IPS-20b (cell line): ENCODE measurements at regions not wholly inside any gene's neighbourhood (a gene's known extent, or its start where the extent isn't known, plus 50 kb on each side); places are given as distances from the start of the nearest gene placed in this dataset.

Experiments
- H3K27ac ChIP-seq: one replicate; pipeline ENCODE4 v1.5.1; 2013; ENCODE audit warnings: low read length
- H3K27me3 ChIP-seq: 2 replicates; pipeline ENCODE4 v1.6.1; 2013; ENCODE audit warnings: mild to moderate bottlenecking, low read length, inconsistent platforms; ENCODE audit not compliant: insufficient read depth
- H3K36me3 ChIP-seq: 2 replicates; pipeline ENCODE4 v1.6.1; 2013; ENCODE audit warnings: low read depth, mild to moderate bottlenecking, inconsistent platforms, low read length, moderate library complexity; ENCODE audit not compliant: insufficient read depth
- H3K4me1 ChIP-seq: 2 replicates; pipeline ENCODE4 v1.6.1; 2013; ENCODE audit warnings: mild to moderate bottlenecking, control low read depth, inconsistent platforms, low read length, moderate library complexity; ENCODE audit not compliant: insufficient read depth
- H3K4me3 ChIP-seq: 2 replicates; pipeline ENCODE4 v1.5.1; 2013; ENCODE audit warnings: mild to moderate bottlenecking, low read length, inconsistent platforms
- H3K9ac ChIP-seq: 2 replicates; pipeline ENCODE4 v1.6.1; 2013; ENCODE audit warnings: low read depth, mild to moderate bottlenecking, inconsistent platforms, low read length, moderate library complexity
- H3K9me3 ChIP-seq: 2 replicates; pipeline ENCODE4 v1.6.1; 2013; ENCODE audit warnings: mild to moderate bottlenecking, low read depth, low read length, inconsistent platforms; ENCODE audit not compliant: insufficient read depth

DNA sequence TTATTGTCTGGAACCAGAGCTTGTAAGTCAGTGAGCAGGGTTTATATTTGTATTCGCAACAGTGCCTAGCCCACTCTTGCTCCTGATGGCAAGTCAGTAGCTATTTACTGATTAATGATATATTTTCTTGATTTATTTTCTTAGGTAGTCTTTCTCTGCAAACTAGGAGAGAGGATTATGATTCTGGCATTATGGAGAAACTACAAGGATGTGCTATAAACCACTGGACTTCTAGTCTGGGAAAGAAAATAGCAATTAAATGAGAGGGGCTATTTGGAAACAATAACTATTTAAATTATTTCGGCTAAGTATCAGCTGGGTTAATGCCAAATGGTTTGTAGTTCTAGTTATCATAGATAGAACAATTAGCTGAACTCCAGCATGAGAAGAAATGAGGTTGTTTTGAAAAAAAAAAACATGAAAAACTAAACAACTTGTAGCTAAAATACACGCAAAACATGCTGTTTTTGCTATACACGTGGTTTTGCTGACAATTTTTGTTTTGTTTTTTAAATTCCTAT, 304.9 kb upstream of the TCF21 start:
- Histone ChIP-seq H3K4me1 (no peaks in the 10 kb centered on the region), H3K27me3 (no peaks in the 10 kb centered on the region), H3K9ac (no peak overlapping the region), H3K27ac (no peak overlapping the region), H3K9me3 (no peaks in the 10 kb centered on the region), H3K36me3 (no peaks in the 10 kb centered on the region), H3K4me3 (no peak overlapping the region)

GRCh38 chr6:133584823-133585222, 304.1 kb upstream of the TCF21 start:
- no peaks in the 10 kb centered on the region for H3K4me1 ChIP-seq
- H3K27ac ChIP-seq, result no peak overlapping the region
- no peaks in the 10 kb centered on the region for H3K9me3 ChIP-seq
- no peaks in the 10 kb centered on the region for H3K27me3 ChIP-seq
- H3K36me3 ChIP-seq, result no peaks in the 10 kb centered on the region
- no peak overlapping the region for H3K9ac ChIP-seq
- no peak overlapping the region for H3K4me3 ChIP-seq

DNA sequence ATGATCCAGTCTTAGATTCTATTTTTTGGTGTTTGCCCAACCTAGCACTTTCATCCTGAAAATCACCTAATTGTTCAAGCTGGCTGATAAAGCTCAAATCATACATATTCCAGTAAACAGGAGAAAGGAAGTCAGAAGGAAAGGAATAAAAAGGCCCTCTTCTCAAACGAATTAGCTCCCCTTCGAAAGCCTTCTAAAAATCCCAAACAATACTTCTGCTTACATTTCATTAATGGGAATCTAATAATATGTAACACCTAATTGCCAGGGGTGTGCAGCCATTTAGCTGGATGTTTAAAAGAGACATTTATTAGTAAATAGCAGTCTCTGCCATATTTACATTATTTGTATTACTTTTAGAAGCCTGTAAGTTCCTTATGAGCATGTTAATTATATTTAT, 302.9 kb upstream of the TCF21 start:
- Histone ChIP-seq H3K27me3 (no peaks in the 10 kb centered on the region), H3K9me3 (no peaks in the 10 kb centered on the region), H3K9ac (no peak overlapping the region), H3K36me3 (no peaks in the 10 kb centered on the region), H3K4me3 (no peak overlapping the region), H3K27ac (no peak overlapping the region), H3K4me1 (no peaks in the 10 kb centered on the region)

DNA sequence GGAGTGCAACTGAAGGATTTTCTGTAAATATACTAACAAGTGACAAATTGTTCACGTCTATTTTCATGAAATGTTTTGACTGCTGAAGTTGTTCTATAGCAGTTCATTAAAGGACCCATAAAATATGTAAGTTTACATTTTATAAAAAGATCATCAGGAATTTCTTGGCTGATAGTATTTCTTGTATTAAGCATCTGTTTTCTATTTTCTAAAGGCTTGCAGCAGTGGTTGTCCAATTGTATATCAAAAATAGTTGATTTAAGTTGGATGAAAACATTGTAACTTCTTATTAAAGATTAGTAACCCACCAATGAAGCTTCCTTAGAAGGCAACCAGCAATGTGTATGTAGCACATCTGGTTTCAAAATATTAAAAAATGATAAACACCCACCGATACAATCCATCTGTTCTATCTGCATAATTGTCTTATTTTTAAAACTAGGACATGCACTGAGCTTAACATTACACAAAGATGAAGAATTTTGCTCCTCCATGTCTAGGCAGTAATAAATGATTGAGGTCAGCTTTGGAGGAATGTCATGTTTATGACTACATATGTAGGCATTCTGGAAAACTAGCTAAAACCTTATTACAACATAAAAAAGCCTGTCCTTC, 301.3 kb upstream of the TCF21 start:
- Histone ChIP-seq H3K27ac (no peak overlapping the region), H3K4me1 (no peaks in the 10 kb centered on the region), H3K9me3 (no peaks in the 10 kb centered on the region), H3K4me3 (no peak overlapping the region), H3K36me3 (no peaks in the 10 kb centered on the region), H3K9ac (no peak overlapping the region), H3K27me3 (no peaks in the 10 kb centered on the region)

DNA sequence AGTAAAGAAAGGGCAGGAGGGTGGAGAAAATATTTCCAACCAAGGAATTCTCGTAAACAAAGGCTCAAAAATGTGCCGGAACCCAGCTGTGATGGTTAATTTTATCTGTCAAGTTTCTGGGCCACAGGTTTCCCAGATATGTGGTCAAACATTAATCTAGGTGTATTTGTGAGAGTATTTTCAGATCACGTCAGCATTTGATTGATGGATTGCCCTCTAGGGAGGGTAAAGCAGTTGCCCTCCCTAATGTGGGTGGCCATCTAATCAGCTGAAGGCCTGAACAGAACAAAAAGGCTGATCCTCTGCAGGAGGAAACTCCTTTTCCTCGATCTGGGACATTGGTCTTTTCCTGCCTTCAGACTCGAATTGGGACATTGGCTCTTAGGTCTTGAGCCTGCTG, 298.7 kb upstream of the TCF21 start:
- Histone ChIP-seq H3K27me3 (no peaks in the 10 kb centered on the region), H3K4me3 (no peak overlapping the region), H3K4me1 (no peaks in the 10 kb centered on the region), H3K27ac (no peak overlapping the region), H3K36me3 (no peaks in the 10 kb centered on the region), H3K9ac (no peak overlapping the region), H3K9me3 (no peaks in the 10 kb centered on the region)

- H3K9ac ChIP-seq, result no peak overlapping the region
- H3K36me3 ChIP-seq, result no peaks in the 10 kb centered on the region
- no peaks in the 10 kb centered on the region for H3K27me3 ChIP-seq
- no peaks in the 10 kb centered on the region for H3K9me3 ChIP-seq
- H3K4me3 ChIP-seq, result no peak overlapping the region
- H3K27ac ChIP-seq, result no peak overlapping the region
- H3K4me1 ChIP-seq, result no peaks in the 10 kb centered on the region
Measured at GRCh38 chr6:133590814-133591213, 298.1 kb upstream of the TCF21 start.

DNA sequence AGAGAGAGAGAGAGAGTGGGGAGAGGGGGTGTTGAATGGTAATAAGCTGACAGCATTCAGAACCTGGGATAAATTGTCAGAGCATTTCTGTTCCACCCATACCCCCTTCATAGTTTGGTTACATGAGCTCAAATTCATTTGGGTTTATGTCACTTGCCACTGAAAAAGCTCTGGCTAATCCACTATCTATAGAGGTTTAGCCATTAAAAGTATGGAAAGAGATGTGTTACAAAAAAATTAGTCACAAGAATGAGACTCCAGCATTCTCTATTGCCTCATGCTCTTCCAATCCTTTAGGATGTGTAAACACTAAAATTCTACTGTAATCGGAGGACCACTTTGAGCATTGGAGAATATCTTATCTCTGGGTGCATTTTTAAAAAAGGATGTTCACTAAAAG, 297.6 kb upstream of the TCF21 start:
- no peak overlapping the region for H3K9ac ChIP-seq
- H3K27ac ChIP-seq, result no peak overlapping the region
- no peaks in the 10 kb centered on the region for H3K27me3 ChIP-seq
- no peak overlapping the region for H3K4me3 ChIP-seq
- no peaks in the 10 kb centered on the region for H3K9me3 ChIP-seq
- no peaks in the 10 kb centered on the region for H3K36me3 ChIP-seq
- H3K4me1 ChIP-seq, result no peaks in the 10 kb centered on the region

GRCh38 chr6:133594652-133595110, 294.2 kb upstream of the TCF21 start:
- Histone ChIP-seq H3K9ac (no peak overlapping the region), H3K36me3 (no peaks in the 10 kb centered on the region), H3K9me3 (no peaks in the 10 kb centered on the region), H3K4me1 (no peaks in the 10 kb centered on the region), H3K4me3 (no peak overlapping the region), H3K27me3 (no peaks in the 10 kb centered on the region), H3K27ac (no peak overlapping the region)

DNA sequence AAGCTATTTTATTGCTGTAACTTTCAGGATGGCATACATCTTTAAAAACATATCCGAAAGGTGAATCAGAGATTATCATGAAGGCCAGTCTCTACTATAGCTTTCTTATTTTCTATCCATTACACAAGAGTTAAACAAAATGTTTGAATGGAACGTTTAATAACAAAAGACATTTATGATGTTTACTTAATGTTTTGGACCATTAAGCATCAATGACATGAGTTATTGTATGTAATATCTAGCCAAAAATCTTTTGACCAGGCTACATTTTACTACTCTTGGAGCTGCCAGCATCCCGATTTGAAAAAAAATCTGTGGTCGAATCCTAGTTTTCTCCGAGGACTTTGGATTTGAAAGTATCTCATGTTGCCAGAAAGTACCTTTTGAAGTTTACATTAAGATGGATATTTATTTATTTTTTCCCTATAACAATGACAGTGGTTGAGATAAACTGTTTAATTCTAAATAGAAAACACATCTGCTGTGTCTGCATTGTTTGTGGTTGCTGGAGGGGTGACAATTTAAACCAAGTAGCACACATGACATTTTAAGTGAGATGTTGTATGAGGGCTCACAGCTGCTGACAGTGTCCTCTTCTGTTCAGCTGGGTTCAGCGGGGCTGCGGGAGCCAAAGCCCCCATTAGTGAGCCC, 293.7 kb upstream of the TCF21 start:
- Histone ChIP-seq H3K4me3 (no peak overlapping the region), H3K4me1 (no peaks in the 10 kb centered on the region), H3K9ac (no peak overlapping the region), H3K9me3 (no peaks in the 10 kb centered on the region), H3K36me3 (no peaks in the 10 kb centered on the region), H3K27me3 (no peaks in the 10 kb centered on the region), H3K27ac (no peak overlapping the region)

DNA sequence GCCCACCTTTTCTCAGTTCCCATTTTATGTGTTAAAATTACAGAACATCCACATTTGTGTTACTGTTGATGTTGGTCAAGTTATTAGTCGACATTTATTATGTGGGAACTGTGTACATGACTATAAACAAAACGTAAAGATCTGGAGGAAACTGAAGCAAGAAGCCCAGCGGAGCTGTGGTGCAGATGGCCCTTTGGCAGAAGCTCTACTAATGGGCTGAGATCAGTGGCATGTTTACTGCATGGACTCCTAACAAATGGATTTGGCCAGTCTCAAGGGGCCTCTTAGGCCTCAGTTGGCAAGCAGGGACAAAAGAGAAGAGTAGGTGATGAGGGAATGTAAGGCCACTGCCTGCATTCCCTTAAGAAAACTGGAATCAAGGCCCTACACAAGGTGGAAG, 282.1 kb upstream of the TCF21 start:
- no peaks in the 10 kb centered on the region for H3K36me3 ChIP-seq
- no peak overlapping the region for H3K9ac ChIP-seq
- H3K27ac ChIP-seq, result no peak overlapping the region
- H3K9me3 ChIP-seq, result no peaks in the 10 kb centered on the region
- no peaks in the 10 kb centered on the region for H3K4me1 ChIP-seq
- no peak overlapping the region for H3K4me3 ChIP-seq
- H3K27me3 ChIP-seq, result no peaks in the 10 kb centered on the region

DNA sequence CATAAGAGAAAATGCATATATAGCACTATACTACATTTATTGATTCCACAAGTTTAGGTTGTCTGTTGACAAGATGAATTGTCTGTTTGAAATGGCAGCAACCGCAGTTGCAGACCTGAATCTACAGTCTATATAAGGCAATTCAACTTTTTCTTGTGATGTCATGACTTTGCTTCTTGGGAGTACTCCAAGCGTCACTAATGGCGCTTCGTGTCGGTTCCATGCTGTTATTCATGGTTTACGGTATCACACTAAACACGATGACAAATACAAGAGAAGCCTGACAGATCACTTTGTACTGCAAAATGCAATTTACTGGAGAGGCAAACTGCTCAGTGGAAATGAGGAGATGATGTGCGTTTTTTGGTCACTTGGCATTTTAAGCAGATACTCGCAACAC, 280.3 kb upstream of the TCF21 start:
- H3K4me3 ChIP-seq, result no peak overlapping the region
- no peak overlapping the region for H3K9ac ChIP-seq
- H3K9me3 ChIP-seq, result no peaks in the 10 kb centered on the region
- H3K27me3 ChIP-seq, result no peaks in the 10 kb centered on the region
- H3K27ac ChIP-seq, result no peak overlapping the region
- H3K36me3 ChIP-seq, result no peaks in the 10 kb centered on the region
- no peaks in the 10 kb centered on the region for H3K4me1 ChIP-seq

GRCh38 chr6:133609415-133610226, 279.3 kb upstream of the TCF21 start:
- Histone ChIP-seq H3K4me3 (no peak overlapping the region), H3K27ac (no peak overlapping the region), H3K9me3 (no peaks in the 10 kb centered on the region), H3K4me1 (no peaks in the 10 kb centered on the region), H3K27me3 (no peaks in the 10 kb centered on the region), H3K36me3 (no peaks in the 10 kb centered on the region), H3K9ac (no peak overlapping the region)
